ENCODE measurements at regions not wholly inside any gene's neighbourhood (a gene's known extent, or its start where the extent isn't known, plus 50 kb on each side); places are given as distances from the start of the nearest gene placed in this dataset.

GRCh38 chr18:75502286-75502685 is 74.8 kb upstream of the SMIM21 start:
- Histone ChIP-seq H3K4me3 (no peak overlapping the region), H3K27me3 (ENCODE audit: control insufficient read depth in 2 of 2, insufficient read depth in 2 of 2, low read length in 2 of 2) (no peaks in the 10 kb centered on the region), H3K4me2 (ENCODE audit: insufficient read depth, low read length) (no peak overlapping the region), H3K9me3 (replicated peaks; ENCODE audit: control insufficient read depth, insufficient read depth, low read depth, low read length) (no peaks in the 10 kb centered on the region), H3K9ac (ENCODE audit: insufficient read depth in 1 of 2, low read depth in 2 of 2, low read length in 2 of 2) (no peak overlapping the region), H3K9me1 (ENCODE audit: control insufficient read depth, insufficient read depth, low read length) (no peaks in the 10 kb centered on the region), H2AFZ (ENCODE audit: low read depth, low read length) (no peak overlapping the region), H4K20me1 (replicated peaks; ENCODE audit: control insufficient read depth, insufficient read depth, low read length) (no peaks in the 10 kb centered on the region), H3K27ac (ENCODE audit: extremely low read depth, low read depth, low read length) (no peak overlapping the region), H3K79me2 (ENCODE audit: control insufficient read depth, insufficient read depth, low read length) (no peaks in the 10 kb centered on the region), H3K36me3 (ENCODE audit: control insufficient read depth, insufficient read depth, low read length) (no peaks in the 10 kb centered on the region), H3K4me1 (replicated peaks in 1 of 2; ENCODE audit: control insufficient read depth in 2 of 2, insufficient read depth in 2 of 2, low read length in 2 of 2) (no peaks in the 10 kb centered on the region)
- no peak for TF ChIP-seq PATZ1 (CRISPR knock-in tag; IDR thresholded peaks at IDR 0.05; ENCODE audit: borderline replicate concordance)
- no peak for TF ChIP-seq SREBF1 (IDR thresholded peaks at IDR 0.05; ENCODE audit: borderline replicate concordance, low read depth, low read length)
- TF ChIP-seq ZNF398 (CRISPR knock-in tag; IDR thresholded peaks at IDR 0.05), result no peak
- TF ChIP-seq ZKSCAN8 (CRISPR knock-in tag; IDR thresholded peaks at IDR 0.05), result no peak
- no peak for TF ChIP-seq NRF1 (conservative IDR thresholded peaks at IDR 0.05 in 1 of 2, IDR thresholded peaks at IDR 0.05 in 1 of 2)
- no peak for TF ChIP-seq CCNT2 (IDR thresholded peaks at IDR 0.05; ENCODE audit: borderline replicate concordance, extremely low read depth, insufficient read length, low read depth, low read length)
- TF ChIP-seq BRF1 (IDR thresholded peaks at IDR 0.05; ENCODE audit: borderline replicate concordance, extremely low read depth, insufficient read length), result no peak
- no peak for TF ChIP-seq VEZF1 (CRISPR knock-in tag; IDR thresholded peaks at IDR 0.05)
- no peak for TF ChIP-seq ELF4 (CRISPR knock-in tag; IDR thresholded peaks at IDR 0.05)
- TF ChIP-seq PHF8 (IDR thresholded peaks at IDR 0.05; ENCODE audit: borderline replicate concordance, low read length), result no peak
- no peak for TF ChIP-seq NONO (IDR thresholded peaks at IDR 0.05; ENCODE audit: low read depth in 2 of 2, low read length in 1 of 2)
- no peak for TF ChIP-seq ZNF3 (CRISPR knock-in tag; IDR thresholded peaks at IDR 0.05)
- no peak for TF ChIP-seq ZBTB34 (CRISPR knock-in tag; IDR thresholded peaks at IDR 0.05)
- TF ChIP-seq SRSF9 (IDR thresholded peaks at IDR 0.05; ENCODE audit: borderline replicate concordance, low read depth, low read length), result no peak
- TF ChIP-seq ZNF184 (CRISPR knock-in tag; IDR thresholded peaks at IDR 0.05), result no peak
- no peak for TF ChIP-seq ARHGAP35 (IDR thresholded peaks at IDR 0.05; ENCODE audit: partially characterized antibody)
- DNase-seq (ENCODE audit: extremely low read depth in 1 of 4, low spot score in 3 of 4), result no peak
- CTCF ChIA-PET (ENCODE audit: low intra/inter-chr PET ratio), result no interaction called here
- ATAC-seq, result no peak
- intact Hi-C loops (cut with micrococcal nuclease), result no loop called here
- no TSS peak for BruUV-seq (replicated peaks)
- in situ Hi-C loops (cut with MboI), result no loop called here
- 0% methylated on average over 4 of the region's 4 CpGs for WGBS (ENCODE audit: insufficient coverage, low coverage, missing lambda C conversion rate)
- no peak for FAIRE-seq
- POLR2A ChIA-PET, result no interaction called here

All from K562 (cell line).